Ammon's horn (tissue), 1 donor: ENCODE measurements at regions not wholly inside any gene's neighbourhood (a gene's known extent, or its start where the extent isn't known, plus 50 kb on each side); places are given as distances from the start of the nearest gene placed in this dataset.
"Not testable (repeated sequence)": the region's sequence is repeated elsewhere in the genome, so short reads cannot be mapped to it uniquely, and the experiment has no call there.

Source experiments
- DNase-seq: peaks from one replicate; pipeline ENCODE4 v3.0.0-alpha.2; 2016; ENCODE audit warnings: low spot score

DNA sequence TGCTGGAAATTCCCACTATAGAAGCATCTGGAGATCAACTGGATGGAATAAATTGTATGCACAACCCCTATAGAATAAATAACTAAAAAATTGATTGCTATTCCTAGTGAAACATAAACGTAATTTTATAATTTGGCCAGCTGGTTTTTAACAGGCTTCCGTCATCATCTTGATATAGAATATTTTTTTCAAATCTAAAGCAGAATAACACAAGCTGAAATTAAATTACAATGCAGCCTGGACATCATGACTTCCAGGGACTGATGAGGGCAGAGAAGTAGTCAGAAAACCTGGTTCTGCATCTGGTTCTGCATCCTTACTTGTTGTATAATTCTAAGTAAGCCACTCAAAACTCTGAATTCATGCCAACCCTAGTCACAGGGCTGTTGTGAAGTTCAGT is 146.1 kb downstream of the MEX3B start:
- DNase-seq: no peak

DNA sequence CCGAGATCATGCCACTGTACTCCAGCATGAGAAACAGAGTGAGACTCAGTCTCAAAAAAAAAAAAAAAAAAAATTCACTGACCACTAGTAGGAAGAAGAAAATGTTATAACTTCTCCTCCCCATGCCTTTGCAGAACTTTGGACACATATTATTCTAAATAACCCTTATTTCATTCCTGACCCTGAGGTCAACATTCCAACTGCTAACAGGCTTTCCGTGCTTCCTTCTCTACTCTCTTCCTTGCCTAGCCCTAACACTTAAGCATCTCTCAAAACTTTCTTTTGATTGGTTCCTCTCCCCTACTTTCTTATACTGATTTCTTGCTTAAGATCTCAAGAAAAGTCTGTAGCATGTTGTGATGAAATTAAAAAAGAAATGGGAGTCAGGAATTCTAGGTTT is 146.8 kb downstream of the MEX3B start:
- DNase-seq: no peak

DNA sequence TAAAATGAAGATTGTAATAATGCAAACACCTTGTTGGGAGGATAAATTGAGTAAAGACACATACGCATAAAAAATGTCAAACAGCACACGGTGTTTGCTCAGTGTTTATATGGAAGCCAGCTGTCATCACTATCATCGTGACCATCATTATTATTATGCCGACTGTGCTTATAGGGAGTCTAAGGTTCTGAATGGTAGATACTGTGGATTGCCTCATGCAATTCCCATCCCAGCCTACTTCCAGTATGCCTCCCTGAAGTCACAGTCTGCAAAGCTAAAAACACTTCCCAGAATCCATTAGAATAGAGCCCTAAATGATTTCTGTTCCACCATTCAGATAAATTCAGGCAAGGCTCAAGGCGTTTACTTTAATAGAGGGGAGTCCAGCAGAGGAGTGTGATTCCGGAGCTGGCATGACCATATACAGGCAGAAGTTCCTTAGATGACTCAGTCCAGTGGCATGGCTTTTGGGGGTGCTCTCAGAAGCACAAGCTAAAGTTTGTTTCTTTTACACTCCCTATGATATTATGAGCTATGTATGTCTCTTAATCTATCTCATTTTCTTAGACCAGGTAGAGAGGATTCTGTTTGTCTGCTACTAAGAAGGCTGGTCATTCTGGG is 148.7 kb downstream of the MEX3B start:
- no peak for DNase-seq

DNA sequence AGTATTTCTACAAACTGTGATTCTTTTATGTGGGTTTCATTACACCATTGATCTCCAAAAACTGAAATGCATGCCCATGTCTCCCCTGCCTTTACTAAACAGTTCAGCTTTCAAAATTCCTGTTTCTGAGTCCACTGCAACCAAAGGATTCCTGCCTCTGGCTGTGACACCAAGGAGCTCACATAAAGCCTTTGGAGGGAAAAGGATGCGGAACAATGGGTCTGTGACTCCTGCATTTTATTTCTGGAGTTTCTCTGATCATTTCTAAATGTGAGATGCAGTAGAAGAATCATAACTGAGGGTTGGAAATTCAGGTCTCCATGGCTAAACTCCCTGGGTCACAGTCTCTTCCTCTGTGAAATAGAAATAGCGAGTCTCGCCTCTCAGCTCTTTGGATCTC is 149.5 kb downstream of the MEX3B start:
- DNase-seq: no peak

DNA sequence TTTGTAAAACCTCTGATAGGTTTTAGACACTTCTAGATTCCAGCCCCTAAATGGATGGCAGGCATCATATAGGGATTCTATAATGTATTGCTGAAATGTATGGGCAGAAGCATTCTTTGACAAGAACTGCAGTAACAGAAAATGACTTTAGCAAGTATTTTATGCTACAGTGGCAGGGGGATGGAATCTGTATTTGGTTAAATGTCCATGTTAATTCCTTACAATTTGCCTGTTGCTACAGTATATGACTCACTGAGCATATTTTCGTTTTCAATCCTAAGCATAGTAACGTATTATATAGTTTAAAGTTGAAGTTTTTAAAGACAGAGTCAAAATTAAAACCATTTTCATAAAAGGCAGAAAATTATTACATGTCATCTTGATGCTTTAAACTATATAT is 150.1 kb downstream of the MEX3B start:
- DNase-seq: no peak

DNA sequence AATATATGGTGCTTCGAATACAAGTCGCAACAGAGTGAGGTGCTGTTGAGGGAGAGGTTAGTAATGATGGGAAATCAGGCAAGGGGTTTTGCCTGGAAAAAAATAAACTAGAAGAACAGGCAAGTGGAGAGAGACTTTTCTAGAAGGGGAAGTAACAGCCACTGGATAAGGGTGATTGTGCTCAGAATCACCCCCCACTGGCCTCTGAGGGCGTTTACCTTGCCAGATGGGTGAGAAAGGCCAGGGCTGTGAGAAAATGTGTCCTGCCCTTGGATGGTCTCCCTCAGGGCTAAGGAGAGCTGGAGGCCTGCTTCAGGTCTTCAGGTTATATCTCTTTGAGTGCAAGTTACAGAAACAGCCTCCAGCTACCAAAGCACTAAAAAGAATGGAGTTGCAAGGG is 151.8 kb downstream of the MEX3B start:
- DNase-seq: no peak

DNA sequence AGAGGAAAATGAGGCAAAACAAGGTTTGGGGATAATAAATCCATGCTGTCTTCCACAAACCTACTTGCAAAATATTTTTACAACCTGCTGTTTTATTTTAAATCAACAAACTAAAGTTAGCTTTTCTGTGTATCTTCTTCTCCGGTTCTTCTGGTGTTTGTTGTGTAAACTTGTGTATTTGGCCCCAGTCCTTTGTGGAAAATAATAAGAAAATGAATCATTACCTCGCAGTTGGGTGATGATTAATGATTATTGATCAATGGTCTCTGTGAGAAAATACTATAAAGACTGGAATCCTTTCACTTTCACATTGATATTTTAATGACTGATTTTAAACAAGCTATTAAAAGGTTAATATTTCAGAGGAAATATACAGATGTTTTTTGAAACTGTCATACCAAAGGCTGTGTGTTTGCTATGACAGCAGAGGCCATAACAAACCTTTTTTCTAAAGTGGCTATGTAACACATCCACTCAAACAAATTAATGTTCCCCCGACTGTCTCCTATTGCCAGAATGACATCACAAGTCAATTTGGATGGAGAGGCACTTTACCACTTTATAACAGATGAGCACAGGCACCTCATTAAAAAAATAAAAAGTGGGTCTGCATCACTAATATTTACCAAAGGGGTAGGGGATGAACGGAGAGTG is 152.5 kb downstream of the MEX3B start:
- DNase-seq: no peak

DNA sequence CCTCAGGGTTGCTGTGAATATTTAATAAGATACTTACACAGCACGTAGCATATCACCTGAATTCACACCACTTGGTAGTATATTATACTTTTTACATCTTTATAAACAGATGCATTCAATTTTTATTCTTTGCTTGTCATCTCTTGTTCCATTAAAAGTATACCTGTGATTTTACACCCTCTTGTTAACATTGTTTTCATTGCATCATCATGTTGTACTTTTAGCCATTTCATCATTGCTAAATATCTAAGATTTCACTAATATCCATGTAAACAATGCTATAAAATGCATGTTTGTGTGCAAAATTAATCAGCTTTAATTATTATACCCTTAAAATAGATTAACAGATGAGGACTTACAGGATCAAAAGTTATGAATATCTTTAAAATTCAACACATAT is 155.3 kb downstream of the MEX3B start:
- DNase-seq: no peak

DNA sequence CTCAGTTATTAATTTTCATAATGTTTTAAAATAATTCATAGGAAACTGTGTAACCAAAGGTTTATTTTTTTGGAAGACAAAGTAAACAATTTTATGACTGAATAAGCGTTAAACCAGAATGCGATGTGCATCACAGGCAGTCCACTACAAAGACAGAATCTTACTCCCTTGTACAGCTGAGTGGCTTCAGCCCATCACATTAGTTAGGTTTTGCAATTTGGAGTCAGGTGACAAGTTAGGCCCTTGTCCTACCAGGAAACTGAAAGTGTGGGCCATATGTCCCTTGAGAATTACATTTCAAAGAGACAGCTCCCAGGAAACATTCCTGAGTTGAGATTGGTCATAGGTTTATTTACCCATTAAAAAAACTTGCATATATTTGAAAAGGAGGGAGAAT is 156.3 kb downstream of the MEX3B start:
- no peak for DNase-seq

DNA sequence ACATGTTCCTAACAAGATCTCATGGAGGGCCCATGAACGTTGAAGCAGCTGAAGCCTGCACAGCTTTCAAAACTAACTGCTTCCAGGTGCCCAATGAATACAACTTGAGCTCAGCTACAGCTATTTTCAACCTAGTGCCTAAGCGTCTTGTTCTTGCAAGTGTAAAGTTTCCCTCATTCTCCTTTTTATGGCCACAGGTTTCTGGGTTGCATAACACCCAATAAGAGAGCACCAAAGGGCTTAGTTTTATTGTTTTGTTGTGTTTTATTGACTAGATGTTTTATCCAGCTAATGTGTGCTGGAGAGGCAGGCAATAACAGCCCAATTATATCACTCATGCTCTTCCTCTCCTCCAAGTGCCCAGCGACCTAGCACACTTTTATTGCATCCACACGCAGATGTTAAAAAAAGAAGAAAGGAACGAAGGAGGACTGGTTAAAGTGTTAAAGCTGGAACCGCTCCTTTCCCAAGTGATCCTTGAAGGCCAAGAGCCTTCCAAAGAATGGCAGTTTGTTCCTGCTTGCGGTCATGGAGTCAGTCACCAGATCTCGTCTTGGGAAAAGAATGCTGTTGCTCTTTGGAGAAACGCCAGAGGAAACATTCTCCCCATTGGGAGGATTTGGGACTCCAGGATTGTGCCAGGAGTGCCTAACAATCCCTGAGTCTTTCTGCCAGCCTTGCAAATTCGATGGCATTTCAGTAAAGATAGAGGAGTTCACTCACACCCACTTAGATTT is 156.9 kb downstream of the MEX3B start:
- DNase-seq: no peak

DNA sequence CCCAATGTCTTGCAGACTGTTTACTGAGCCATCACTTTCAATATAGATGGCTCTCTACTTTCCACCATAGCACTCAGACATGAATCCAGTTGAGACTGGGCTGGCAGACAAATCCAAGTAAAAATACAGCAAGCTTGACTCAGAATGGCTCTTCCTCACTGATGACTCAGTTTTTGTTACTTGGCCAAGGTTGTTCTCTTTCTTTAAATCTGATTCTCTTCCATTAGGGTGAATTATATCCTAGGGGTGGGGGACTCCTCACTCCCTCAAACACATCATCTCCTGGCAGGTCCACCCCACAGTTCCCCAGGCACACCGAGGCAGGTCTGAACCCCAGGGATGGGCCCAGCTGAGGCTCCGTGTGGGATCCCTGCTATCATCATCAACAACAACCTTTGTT is 157.9 kb downstream of the MEX3B start:
- DNase-seq: peak; percentile 8

DNA sequence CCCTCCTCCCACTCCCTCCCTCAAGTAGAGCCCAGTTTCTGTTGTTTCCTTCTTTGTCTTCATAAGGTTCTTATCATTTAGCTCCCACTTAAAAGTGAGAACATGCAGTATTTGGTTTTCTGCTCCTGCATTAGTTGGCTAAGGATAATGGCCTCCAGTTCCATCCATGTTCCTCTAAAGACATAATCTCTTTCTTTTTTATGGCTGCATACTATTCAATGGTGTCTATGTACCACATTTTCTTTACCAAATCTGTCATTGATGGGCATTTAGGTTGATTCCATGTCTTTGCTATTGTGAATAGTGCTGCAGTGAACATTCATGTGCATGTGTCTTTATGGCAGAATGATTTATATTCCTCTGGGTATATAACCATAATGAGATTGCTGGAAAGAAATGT is 158.6 kb downstream of the MEX3B start:
- DNase-seq: not testable (repeated sequence)

DNA sequence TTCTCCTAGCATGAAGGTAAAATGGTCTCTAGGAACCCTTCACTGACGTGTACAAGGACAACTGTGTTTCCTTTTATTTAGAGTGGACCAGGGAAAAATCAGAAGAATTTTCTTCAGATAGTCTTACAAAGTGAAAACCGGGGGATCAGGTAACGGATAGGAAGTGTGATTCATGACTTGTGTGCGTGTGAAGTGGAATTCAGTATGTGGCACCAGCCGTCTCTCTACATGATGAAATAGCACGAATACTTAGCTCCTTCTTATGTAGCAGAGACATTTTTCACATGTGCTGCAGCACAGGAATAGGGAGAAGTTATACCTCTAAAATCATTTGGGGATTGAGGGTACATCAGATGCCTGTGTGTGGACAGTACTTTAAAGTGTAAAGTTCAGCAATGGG is 159.2 kb downstream of the MEX3B start:
- DNase-seq: no peak

DNA sequence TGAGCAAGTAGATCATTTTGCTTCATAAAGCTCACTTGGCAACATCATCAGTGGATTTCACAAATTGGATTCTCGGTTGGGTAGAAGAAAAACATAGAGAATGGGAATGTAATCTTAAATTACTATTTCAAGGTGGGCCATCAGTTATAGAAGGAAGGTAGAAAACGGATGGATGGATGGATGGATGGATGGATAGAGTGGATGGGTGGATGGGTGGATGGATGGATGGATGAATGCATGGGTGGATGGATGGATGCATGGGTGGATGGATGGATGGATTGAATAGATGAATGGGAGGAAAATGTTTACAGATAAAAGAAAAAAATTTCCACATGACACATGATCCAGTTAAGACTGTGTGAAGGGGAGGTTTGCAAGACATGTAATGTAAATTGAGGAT is 159.7 kb downstream of the MEX3B start:
- no peak for DNase-seq

DNA sequence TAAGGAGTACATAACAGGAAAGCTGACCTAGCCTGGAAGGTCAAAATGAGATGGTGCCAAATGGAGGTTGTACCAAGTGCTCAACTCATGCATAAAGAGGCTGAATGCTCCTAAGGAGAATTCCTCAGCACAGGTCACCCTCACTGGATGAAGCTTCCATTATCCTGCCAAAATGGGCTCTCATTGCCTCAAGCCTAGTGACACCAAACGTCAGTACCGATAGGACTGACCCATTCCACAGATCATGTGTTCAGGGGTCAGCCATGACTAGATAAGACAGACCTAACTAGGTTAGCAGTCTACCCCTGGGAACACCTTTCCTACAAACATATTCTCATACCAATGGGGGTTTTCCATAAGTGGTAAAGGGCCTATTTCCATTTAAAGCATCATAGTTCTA is 160.7 kb downstream of the MEX3B start:
- DNase-seq: no peak

DNA sequence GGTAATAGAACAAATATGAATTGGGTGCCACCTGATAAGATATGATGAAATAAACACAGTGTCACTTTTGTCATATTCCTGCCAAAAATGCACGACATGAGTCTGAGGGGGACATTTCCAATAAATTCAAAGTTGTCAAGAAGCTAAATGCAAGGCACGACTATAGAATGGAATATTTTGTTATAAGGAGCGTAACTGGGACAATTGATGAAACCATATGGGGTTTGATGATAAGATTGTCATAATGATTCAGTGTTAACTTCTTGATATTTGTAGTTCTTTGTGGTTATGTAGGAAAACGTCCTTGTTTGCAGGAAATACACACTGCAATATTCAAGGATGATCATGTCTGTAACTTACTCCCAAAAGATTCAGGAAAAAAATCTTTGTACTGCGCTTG is 163.3 kb downstream of the MEX3B start:
- no peak for DNase-seq

DNA sequence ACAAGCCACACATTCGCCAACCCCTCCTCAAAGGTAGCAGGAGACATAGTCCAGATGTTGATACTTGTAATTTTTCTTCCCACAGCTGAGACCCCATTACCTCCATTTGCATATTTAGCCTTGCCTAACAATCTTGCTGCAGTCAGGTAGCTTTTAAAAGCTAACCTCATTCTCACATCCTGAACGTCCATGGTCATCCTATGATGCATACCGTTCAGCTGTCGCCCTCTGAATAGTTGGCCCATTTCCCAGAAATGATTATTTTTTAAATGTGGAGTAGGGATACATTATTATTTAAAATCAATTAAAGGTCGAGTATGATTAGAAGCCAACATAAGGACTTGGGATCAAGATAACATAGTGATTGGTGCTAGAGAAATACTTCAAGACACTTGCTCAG is 165.0 kb downstream of the MEX3B start:
- DNase-seq: no peak

DNA sequence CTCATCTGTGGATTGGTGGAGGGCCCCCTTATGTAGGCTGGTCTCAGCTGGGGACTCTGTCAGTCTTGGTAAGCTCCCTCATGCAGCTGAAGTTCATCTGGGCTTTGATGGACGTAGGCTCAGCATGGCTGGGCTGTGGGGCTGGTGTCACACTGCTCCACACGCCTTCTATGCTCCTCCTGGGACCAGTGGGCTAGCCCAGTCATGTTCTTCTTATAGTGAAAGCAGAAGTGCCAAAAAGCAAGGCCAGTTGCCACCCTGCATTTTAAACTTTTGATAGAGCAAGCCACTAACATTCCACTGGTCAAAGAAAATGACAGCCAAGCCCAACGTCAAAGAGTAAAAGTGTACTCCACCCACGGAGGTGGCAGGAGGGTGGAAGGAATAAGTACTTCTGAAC is 165.5 kb downstream of the MEX3B start:
- DNase-seq: no peak

DNA sequence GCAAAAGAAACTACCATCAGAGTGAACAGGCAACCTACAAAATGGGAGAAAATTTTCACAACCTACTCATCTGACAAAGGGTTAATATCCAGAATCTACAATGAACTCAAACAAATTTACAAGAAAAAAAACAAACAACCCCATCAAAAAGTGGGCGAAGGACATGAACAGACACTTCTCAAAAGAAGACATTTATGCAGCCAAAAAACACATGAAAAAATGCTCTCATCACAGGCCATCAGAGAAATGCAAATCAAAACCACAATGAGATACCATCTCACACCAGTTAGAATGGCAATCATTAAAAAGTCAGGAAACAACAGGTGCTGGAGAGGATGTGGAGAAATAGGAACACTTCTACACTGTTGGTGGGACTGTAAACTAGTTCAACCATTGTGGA is 170.1 kb downstream of the MEX3B start:
- DNase-seq: not testable (repeated sequence)

DNA sequence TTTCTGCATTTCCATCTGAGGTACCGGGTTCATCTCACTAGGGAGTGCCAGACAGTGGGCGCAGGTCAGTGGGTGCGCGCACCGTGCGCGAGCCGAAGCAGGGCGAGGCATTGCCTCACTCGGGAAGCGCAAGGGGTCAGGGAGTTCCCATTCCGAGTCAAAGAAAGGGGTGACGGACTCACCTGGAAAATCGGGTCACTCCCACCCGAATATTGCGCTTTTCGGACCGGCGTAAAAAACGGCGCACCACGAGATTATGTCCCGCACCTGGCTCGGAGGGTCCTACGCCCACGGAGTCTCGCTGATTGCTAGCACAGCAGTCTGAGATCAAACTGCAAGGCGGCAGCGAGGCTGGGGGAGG is 175.1 kb downstream of the MEX3B start:
- DNase-seq: not testable (repeated sequence)

DNA sequence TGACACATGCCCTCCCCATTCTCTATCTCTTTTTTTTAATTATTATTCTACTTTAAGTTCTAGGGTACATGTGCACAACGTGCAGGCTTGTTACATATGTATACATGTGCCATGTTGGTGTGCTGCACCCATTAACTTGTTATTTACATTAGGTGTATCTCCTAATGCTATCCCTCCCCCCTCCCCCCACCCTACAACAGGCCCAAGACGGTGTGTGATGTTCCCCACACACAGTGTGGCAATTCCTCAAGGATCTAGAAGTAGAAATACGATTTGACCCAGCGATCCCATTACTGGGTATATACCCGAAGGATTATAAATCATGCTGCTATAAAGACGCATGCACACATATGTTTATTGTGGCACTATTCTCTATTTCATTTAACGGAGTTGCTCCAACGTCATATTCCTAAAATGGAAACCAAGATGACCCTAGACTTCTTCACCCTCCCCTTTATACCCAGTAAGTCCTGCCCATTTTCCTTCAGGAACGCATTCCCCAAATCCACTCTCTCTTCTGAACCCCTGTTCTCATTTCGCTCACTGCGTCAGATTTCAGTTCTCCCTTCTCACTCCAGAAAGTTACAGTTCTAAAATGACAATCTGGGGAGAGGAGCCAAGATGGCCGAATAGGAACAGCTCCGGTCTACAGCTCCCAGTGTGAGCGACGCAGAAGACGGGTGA is 175.6 kb downstream of the MEX3B start:
- not testable (repeated sequence) for DNase-seq

DNA sequence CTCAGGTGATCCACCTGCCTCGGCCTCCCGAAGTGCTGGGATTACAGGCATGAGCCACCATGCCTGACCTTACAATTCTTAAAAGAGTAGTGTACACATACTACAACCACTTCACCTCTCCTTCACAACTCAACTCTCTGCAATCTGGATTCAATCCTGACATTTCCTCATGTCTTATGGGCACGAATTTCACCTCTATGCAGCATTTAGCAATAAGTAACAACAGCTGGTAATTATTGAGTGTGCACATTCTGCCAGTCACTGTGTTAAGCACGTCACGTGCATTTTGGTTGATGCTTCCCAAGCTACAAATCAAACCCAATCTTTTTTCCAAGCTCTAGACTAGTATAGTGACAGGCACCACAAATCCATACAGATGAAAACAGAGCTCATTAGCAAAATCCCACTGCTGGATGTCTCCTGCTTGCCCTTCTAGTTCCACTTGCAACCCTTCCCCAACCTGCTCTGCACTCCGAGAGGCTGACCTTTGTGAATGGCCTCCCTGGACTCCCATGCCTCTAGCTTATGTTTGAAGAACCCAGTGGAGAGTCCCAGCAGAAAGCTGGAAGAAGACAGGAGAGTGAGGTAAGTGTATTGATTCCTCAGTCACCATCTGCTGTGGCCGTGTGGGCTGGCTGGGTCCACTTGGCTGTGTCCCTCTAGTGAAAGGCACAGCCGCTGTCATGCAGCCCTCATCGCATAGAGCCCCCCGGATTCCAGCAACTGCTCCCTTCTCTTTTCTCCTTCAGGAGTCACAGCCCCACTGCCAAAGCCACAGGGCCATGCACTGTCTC is 176.5 kb downstream of the MEX3B start:
- no peak for DNase-seq
